ENCODE measurements at regions not wholly inside any gene's neighbourhood (a gene's known extent, or its start where the extent isn't known, plus 50 kb on each side); places are given as distances from the start of the nearest gene placed in this dataset.

DNA sequence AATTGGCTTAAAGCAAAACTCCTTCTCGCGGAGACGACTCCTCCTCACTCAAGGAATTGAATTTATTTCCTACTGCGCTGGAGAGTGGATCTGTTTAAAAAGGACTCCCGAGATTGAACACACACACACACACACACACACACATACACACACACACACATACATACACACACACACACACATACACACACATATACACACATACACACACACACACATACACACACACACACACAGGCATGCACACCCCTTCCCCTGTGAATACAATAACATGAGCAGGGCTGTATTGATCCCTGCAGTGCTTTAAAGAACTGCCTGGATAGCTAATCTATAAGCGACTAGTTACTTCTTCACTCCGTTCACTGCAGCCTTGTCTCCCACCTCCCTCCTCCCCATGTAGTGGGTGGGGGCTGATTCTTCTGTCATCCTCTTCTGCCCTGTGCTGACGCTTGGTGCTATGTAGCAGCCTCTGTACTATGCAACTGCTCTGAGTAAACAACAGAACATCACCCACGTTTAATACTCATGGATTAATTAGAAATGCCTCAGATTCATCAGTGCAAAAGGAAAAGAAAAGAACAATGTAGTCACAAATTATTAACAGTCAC, 549.0 kb downstream of the CDH26 start:
- H3K36me3 ChIP-seq, result no peaks in the 10 kb centered on the region
- no peaks in the 10 kb centered on the region for H3K9me3 ChIP-seq
- no peaks in the 10 kb centered on the region for H3K4me1 ChIP-seq
- ATAC-seq, result peak in 1 of 2 donors; percentile 9
- no peak overlapping the region for H3K27ac ChIP-seq
- intact Hi-C loops (cut with DNase I), result no loop called here
- TF ChIP-seq, protein P1, sequence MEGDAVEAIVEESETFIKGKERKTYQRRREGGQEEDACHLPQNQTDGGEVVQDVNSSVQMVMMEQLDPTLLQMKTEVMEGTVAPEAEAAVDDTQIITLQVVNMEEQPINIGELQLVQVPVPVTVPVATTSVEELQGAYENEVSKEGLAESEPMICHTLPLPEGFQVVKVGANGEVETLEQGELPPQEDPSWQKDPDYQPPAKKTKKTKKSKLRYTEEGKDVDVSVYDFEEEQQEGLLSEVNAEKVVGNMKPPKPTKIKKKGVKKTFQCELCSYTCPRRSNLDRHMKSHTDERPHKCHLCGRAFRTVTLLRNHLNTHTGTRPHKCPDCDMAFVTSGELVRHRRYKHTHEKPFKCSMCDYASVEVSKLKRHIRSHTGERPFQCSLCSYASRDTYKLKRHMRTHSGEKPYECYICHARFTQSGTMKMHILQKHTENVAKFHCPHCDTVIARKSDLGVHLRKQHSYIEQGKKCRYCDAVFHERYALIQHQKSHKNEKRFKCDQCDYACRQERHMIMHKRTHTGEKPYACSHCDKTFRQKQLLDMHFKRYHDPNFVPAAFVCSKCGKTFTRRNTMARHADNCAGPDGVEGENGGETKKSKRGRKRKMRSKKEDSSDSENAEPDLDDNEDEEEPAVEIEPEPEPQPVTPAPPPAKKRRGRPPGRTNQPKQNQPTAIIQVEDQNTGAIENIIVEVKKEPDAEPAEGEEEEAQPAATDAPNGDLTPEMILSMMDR (IDR thresholded peaks at IDR 0.05), result no peak
- no peak for DNase-seq
- H3K27me3 ChIP-seq (ENCODE audit: low read depth), result no peaks in the 10 kb centered on the region
- H3K4me3 ChIP-seq, result no peak overlapping the region

DNA sequence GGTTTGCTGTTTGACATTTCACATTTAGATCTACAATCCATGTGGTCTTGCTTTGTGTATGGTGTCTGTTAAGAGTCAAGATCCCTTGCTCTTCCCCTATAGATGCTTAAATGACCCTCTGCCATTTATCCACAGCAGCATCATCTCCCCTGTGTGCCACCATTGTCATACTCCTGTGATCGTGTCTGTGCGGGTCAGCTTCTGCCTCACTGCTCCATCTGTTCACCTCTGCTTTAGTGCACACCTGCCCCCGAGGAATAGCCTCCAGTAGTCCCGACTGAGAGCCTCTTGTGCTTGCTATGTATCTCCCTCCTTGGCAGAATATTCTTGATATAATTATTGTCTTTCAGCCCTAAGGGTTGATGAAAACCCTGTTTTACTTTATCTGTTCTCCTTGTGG, 551.2 kb downstream of the CDH26 start:
- intact Hi-C loops (cut with DNase I), result no loop called here
- TF ChIP-seq, protein P1 (IDR thresholded peaks at IDR 0.05), result no peak
- no peak overlapping the region for H3K4me3 ChIP-seq
- no peaks in the 10 kb centered on the region for H3K36me3 ChIP-seq
- DNase-seq (no peak), ATAC-seq (no peak)
- H3K4me1 ChIP-seq, result no peaks in the 10 kb centered on the region
- H3K27ac ChIP-seq, result no peak overlapping the region
- H3K27me3 ChIP-seq (ENCODE audit: low read depth), result no peaks in the 10 kb centered on the region
- H3K9me3 ChIP-seq, result no peaks in the 10 kb centered on the region

DNA sequence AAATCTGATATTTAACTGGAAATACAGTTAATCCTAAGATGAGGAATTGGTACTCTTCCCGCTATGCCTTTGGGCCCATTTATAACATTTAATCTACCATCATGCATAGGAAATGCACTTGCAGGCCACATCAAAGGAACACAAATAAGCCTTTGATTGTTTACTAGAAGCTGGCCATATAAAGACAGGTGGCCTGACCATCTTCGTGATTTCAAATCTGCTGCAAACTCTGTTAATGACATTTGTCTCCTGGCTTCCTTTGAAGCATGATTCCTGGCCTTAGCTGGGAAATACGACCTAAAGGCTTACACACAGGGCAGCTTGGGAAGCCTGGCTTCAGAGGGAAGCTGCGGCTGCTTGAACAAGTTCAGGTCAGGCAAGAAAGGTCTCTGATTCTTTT, 552.1 kb downstream of the CDH26 start:
- DNase-seq (no peak), ATAC-seq (no peak)
- intact Hi-C loops (cut with DNase I), result no loop called here
- no peaks in the 10 kb centered on the region for H3K36me3 ChIP-seq
- no peaks in the 10 kb centered on the region for H3K27me3 ChIP-seq (ENCODE audit: low read depth)
- no peaks in the 10 kb centered on the region for H3K9me3 ChIP-seq
- TF ChIP-seq, protein P1 (IDR thresholded peaks at IDR 0.05), result no peak
- no peak overlapping the region for H3K4me3 ChIP-seq
- no peaks in the 10 kb centered on the region for H3K4me1 ChIP-seq
- H3K27ac ChIP-seq, result no peak overlapping the region

DNA sequence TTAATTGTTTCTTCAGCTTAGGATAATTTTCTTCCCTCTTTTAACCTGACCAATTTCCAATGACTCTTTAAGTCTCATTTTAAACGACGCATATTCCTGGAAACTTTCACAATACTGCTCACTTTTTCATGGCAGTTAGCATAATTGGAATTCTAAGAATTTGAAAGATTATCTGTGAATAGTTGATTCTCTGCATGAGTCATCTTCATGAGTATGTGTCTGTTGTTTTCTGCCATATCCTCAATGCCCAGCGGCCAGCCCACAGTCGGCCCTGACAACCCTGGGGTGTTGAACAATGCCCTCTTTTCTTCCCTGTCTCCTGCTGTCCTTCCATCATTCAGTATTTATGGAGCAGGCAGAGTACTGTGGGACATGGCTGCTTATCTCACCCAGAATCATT, 554.2 kb downstream of the CDH26 start:
- Histone ChIP-seq H3K27me3 (ENCODE audit: low read depth) (no peaks in the 10 kb centered on the region), H3K4me3 (no peak overlapping the region), H3K4me1 (no peaks in the 10 kb centered on the region), H3K36me3 (no peaks in the 10 kb centered on the region), H3K9me3 (no peaks in the 10 kb centered on the region), H3K27ac (no peak overlapping the region)
- DNase-seq, result no peak
- TF ChIP-seq, protein P1 (IDR thresholded peaks at IDR 0.05), result no peak
- intact Hi-C loops (cut with DNase I), result no loop called here
- ATAC-seq, result no peak

DNA sequence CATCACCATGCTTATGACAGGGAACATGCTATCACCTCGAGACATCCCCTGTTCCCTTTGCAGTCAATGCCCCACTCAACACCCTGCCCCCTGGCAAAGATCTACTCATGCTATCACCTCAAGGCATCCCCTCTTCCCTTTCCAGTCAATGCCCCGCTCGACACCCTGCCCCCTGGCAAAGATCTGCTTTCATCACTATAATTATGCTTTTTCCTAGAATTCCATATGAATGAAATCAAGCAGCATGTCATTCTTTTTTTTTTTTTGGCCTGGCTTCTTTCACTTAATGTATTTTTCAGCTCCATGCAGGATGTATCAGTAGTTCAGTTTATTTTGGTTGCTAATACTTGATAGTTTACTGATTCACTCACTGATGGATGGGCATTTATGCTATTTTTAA, 554.9 kb downstream of the CDH26 start:
- Histone ChIP-seq H3K4me3 (no peak overlapping the region), H3K4me1 (no peaks in the 10 kb centered on the region), H3K27ac (no peak overlapping the region), H3K9me3 (no peaks in the 10 kb centered on the region), H3K36me3 (no peaks in the 10 kb centered on the region), H3K27me3 (ENCODE audit: low read depth) (no peaks in the 10 kb centered on the region)
- TF ChIP-seq, protein P1 (IDR thresholded peaks at IDR 0.05), result no peak
- ATAC-seq (no peak), DNase-seq (no peak)
- intact Hi-C loops (cut with DNase I), result no loop called here

DNA sequence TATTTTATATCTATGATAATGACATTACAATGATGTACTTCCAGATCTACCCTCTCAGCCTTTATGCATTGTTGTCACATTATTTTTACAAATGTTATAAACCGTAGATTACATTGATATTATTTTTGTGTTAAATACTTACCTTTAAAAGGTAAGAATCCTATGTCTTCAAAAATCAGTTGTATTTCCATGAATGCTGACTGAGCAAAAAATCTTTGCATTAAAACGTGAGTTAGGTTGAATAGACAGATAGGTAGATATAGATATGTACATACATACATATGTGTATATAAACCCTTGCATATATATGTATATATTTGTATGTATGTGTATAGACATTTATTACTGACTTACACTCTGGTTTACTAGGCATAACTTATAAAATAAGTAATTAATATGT, 558.2 kb downstream of the CDH26 start:
- Histone ChIP-seq H3K27me3 (ENCODE audit: low read depth) (no peaks in the 10 kb centered on the region), H3K4me3 (no peak overlapping the region), H3K27ac (no peak overlapping the region), H3K36me3 (no peaks in the 10 kb centered on the region), H3K9me3 (no peaks in the 10 kb centered on the region), H3K4me1 (no peaks in the 10 kb centered on the region)
- intact Hi-C loops (cut with DNase I), result no loop called here
- TF ChIP-seq, protein P1 (IDR thresholded peaks at IDR 0.05), result no peak
- DNase-seq (no peak), ATAC-seq (no peak)
